PC-3 (cell line): ENCODE measurements at regions not wholly inside any gene's neighbourhood (a gene's known extent, or its start where the extent isn't known, plus 50 kb on each side); places are given as distances from the start of the nearest gene placed in this dataset.

Experiments used
- ATAC-seq: fragments of 200-7000 bp; cut with Tn5 transposase; 2 replicates; pipeline ENCODE4 v1.9.1; 2020; ENCODE audit warnings: mild to moderate bottlenecking, moderate library complexity
- BruUV-seq: library from RNA; stranded (reverse); fragments of 400-500 nt; replicated peaks from 2 replicates; lab custom pipeline; 2021; lab: Mats Ljungman, UMichigan
- CTCF ChIA-PET: fragments of 300-600 bp; sonication (Branson Sonifier 250); formaldehyde crosslinking; loops from one replicate; lab custom pipeline; 2022; ENCODE audit warnings: antibody characterized with exemption; lab: Charles Lee
- POLR2A ChIA-PET: fragments of 300-600 bp; sonication (Branson Sonifier 250); formaldehyde crosslinking; loops from one replicate; lab custom pipeline; 2022; ENCODE audit warnings: antibody characterized with exemption; ENCODE audit not compliant: unreplicated experiment; lab: Charles Lee
- DNase-seq: peaks from one replicate; pipeline ENCODE4 v3.0.0-alpha.2; 2015
- H2AFZ ChIP-seq: fragments of 300-600 bp; sonication (generic); 2 replicates; pipeline ENCODE4 v1.6.0; 2016; ENCODE audit warnings: antibody characterized with exemption, low read length
- H3F3A ChIP-seq: fragments of 300-600 bp; sonication (generic); one replicate; pipeline ENCODE4 v1.6.0; 2017; ENCODE audit warnings: antibody characterized with exemption, low read length, control low read depth, mild to moderate bottlenecking; ENCODE audit not compliant: unreplicated experiment
- H3K27ac ChIP-seq: fragments of 300-600 bp; sonication (generic); 2 replicates; pipeline ENCODE4 v1.5.1; 2016; ENCODE audit warnings: mild to moderate bottlenecking, low read length
- H3K27me3 ChIP-seq: fragments of 300-600 bp; sonication (generic); 2 replicates; pipeline ENCODE4 v1.6.1; 2016; ENCODE audit warnings: low read length, mixed read lengths
- H3K36me3 ChIP-seq: fragments of 300-600 bp; sonication (generic); 2 replicates; pipeline ENCODE4 v1.6.1; 2016; ENCODE audit warnings: low read depth, mixed run types, low read length, mixed read lengths
- H3K4me1 ChIP-seq: fragments of 300-600 bp; sonication (generic); 2 replicates; pipeline ENCODE4 v1.5.1; 2016; ENCODE audit warnings: low read length; ENCODE audit not compliant: insufficient read depth
- H3K4me2 ChIP-seq: fragments of 300-600 bp; sonication (generic); 2 replicates; pipeline ENCODE4 v1.6.0; 2016; ENCODE audit warnings: low read length
- H3K4me3 ChIP-seq: fragments of 300-600 bp; sonication (generic); 2 replicates; pipeline ENCODE4 v1.5.1; 2016; ENCODE audit warnings: mild to moderate bottlenecking, low read length, mixed read lengths
- H3K79me2 ChIP-seq: fragments of 300-600 bp; sonication (generic); 2 replicates; pipeline ENCODE4 v1.6.1; 2017; ENCODE audit warnings: low read length, mixed read lengths
- H3K9ac ChIP-seq: fragments of 300-600 bp; sonication (generic); 2 replicates; pipeline ENCODE4 v1.6.0; 2016; ENCODE audit warnings: mild to moderate bottlenecking, low read length
- H3K9me2 ChIP-seq: fragments of 300-600 bp; sonication (generic); replicated peaks from 2 replicates; pipeline ENCODE4 v1.6.1; 2016; ENCODE audit warnings: mixed run types, low read length, mixed read lengths
- H3K9me3 ChIP-seq: fragments of 300-600 bp; sonication (generic); 2 replicates; pipeline ENCODE4 v1.6.1; 2016; ENCODE audit warnings: low read length, mixed read lengths
- H4K20me1 ChIP-seq: fragments of 300-600 bp; sonication (generic); 2 replicates; pipeline ENCODE4 v1.6.1; 2016; ENCODE audit warnings: low read length, mixed read lengths
- EZH2 ChIP-seq: fragments of 300-600 bp; sonication (generic); IDR thresholded peaks from one replicate; pipeline ENCODE4 v1.6.1; 2017; ENCODE audit warnings: antibody characterized with exemption, mild to moderate bottlenecking, low read length; ENCODE audit not compliant: unreplicated experiment
- EZH2phosphoT487 ChIP-seq: fragments of 300-600 bp; sonication (generic); IDR thresholded peaks from 2 replicates; pipeline ENCODE4 v1.6.1; 2018; ENCODE audit warnings: mild to moderate bottlenecking, antibody characterized with exemption, low read length, borderline replicate concordance
- intact Hi-C: fragments of 100-400 bp; cut with micrococcal nuclease; formaldehyde crosslinking; loops from 2 replicates; pipeline ENCODE4 v1.9.0; 2023
- TF ChIP-seq, protein P1 (sequence below): fragments of 300-600 bp; sonication (generic); conservative IDR thresholded peaks from 2 replicates; pipeline ENCODE4 v1.5.1; 2017; ENCODE audit warnings: antibody characterized with exemption, low read depth, mild to moderate bottlenecking, low read length

GRCh38 chr2:3046170-3046865 is 331.3 kb downstream of the EIPR1 start:
- H3K9me2 ChIP-seq = no peaks in the 10 kb centered on the region
- H3K36me3 ChIP-seq = no peaks in the 10 kb centered on the region
- ChIA-PET POLR2A (no interaction called here), CTCF (no interaction called here)
- TF ChIP-seq EZH2phosphoT487 = no peak
- no peak for TF ChIP-seq EZH2
- TF ChIP-seq, protein P1, sequence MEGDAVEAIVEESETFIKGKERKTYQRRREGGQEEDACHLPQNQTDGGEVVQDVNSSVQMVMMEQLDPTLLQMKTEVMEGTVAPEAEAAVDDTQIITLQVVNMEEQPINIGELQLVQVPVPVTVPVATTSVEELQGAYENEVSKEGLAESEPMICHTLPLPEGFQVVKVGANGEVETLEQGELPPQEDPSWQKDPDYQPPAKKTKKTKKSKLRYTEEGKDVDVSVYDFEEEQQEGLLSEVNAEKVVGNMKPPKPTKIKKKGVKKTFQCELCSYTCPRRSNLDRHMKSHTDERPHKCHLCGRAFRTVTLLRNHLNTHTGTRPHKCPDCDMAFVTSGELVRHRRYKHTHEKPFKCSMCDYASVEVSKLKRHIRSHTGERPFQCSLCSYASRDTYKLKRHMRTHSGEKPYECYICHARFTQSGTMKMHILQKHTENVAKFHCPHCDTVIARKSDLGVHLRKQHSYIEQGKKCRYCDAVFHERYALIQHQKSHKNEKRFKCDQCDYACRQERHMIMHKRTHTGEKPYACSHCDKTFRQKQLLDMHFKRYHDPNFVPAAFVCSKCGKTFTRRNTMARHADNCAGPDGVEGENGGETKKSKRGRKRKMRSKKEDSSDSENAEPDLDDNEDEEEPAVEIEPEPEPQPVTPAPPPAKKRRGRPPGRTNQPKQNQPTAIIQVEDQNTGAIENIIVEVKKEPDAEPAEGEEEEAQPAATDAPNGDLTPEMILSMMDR = no peak
- no TSS peak for BruUV-seq
- ATAC-seq (no peak), DNase-seq (no peak)
- no peaks in the 10 kb centered on the region for H4K20me1 ChIP-seq
- H3K27me3 ChIP-seq = peaks cover 25% of the 10 kb centered on the region
- H3K4me3 ChIP-seq = no peak overlapping the region
- no peaks in the 10 kb centered on the region for H3K4me1 ChIP-seq
- H3K9ac ChIP-seq = no peak overlapping the region
- H3F3A ChIP-seq = no peaks in the 10 kb centered on the region
- no peak overlapping the region for H3K27ac ChIP-seq
- H3K9me3 ChIP-seq = no peaks in the 10 kb centered on the region
- H3K4me2 ChIP-seq = no peak overlapping the region
- no peak overlapping the region for H2AFZ ChIP-seq
- H3K79me2 ChIP-seq = no peaks in the 10 kb centered on the region
- intact Hi-C loops = no loop called here

DNA sequence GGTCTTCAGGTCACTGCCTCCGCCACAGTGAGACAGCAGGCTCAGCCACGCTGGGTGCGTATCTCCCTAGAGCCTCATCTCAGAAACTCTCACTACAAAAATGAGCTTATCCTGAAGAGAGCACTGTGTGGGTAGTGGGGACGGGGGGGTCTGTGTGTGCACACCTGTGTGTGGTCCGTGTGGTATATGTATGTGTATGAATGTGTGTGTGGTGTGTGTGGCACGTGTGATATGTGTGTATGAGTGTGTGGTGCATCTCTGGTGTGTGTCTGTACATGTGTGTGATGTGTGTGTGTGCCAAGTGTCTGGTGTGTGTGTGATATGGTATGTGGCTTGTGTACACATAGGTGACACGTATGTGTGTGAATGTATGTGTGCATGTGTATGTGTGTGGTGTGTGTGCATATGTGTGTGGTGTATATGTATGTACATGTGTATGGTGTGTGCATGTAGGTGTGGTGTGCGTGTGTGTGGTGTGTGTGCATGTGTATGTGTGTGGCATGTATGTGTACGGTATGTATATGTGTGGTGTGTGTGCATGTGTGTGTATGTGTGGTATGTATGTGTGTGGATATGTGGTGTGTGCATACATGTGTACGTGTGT is 332.2 kb downstream of the EIPR1 start:
- Histone ChIP-seq H3K27me3 (peaks cover 26% of the 10 kb centered on the region), H3K9me2 (no peaks in the 10 kb centered on the region), H3K36me3 (no peaks in the 10 kb centered on the region), H3K79me2 (no peaks in the 10 kb centered on the region), H3K9me3 (no peaks in the 10 kb centered on the region), H3K4me2 (no peak overlapping the region), H2AFZ (no peak overlapping the region), H3K4me1 (no peaks in the 10 kb centered on the region), H3K27ac (no peak overlapping the region), H4K20me1 (no peaks in the 10 kb centered on the region), H3K9ac (no peak overlapping the region), H3K4me3 (no peak overlapping the region), H3F3A (no peaks in the 10 kb centered on the region)
- intact Hi-C loops = no loop called here
- CTCF ChIA-PET = no interaction called here
- BruUV-seq = no TSS peak
- DNase-seq (no peak), ATAC-seq (no peak)
- POLR2A ChIA-PET = no interaction called here
- TF ChIP-seq EZH2phosphoT487 (no peak), EZH2 (no peak)
- TF ChIP-seq, protein P1 = no peak

- H3K9me2 ChIP-seq = no peaks in the 10 kb centered on the region
- ATAC-seq (no peak), DNase-seq (no peak)
- TF ChIP-seq EZH2 (no peak), EZH2phosphoT487 (no peak)
- TF ChIP-seq, protein P1 = no peak
- POLR2A ChIA-PET = no interaction called here
- no peaks in the 10 kb centered on the region for H3F3A ChIP-seq
- H3K27me3 ChIP-seq = peaks cover 26% of the 10 kb centered on the region
- no peak overlapping the region for H3K4me2 ChIP-seq
- no peaks in the 10 kb centered on the region for H4K20me1 ChIP-seq
- no peak overlapping the region for H2AFZ ChIP-seq
- H3K4me1 ChIP-seq = no peaks in the 10 kb centered on the region
- no peak overlapping the region for H3K9ac ChIP-seq
- intact Hi-C loops = no loop called here
- no peaks in the 10 kb centered on the region for H3K36me3 ChIP-seq
- no TSS peak for BruUV-seq
- H3K4me3 ChIP-seq = no peak overlapping the region
- H3K9me3 ChIP-seq = no peaks in the 10 kb centered on the region
- H3K27ac ChIP-seq = no peak overlapping the region
- CTCF ChIA-PET = no interaction called here
- no peaks in the 10 kb centered on the region for H3K79me2 ChIP-seq
Observed at GRCh38 chr2:3044587-3045317, 332.9 kb downstream of the EIPR1 start.
